DOHH2 (cell line): ENCODE measurements at regions not wholly inside any gene's neighbourhood (a gene's known extent, or its start where the extent isn't known, plus 50 kb on each side); places are given as distances from the start of the nearest gene placed in this dataset.

Experiments used
- H3F3A ChIP-seq: fragments of 200-600 bp; sonication (generic), shearing (Covaris generic); 2 replicates; pipeline ENCODE4 v1.6.0; 2016; ENCODE audit warnings: antibody characterized with exemption, mild to moderate bottlenecking; ENCODE audit not compliant: control insufficient read depth, insufficient read depth
- H3K27ac ChIP-seq: fragments of 200-600 bp; sonication (generic); 2 replicates; pipeline ENCODE4 v1.5.1; 2014; ENCODE audit warnings: low read depth, mild to moderate bottlenecking, low read length, moderate library complexity
- H3K27me3 ChIP-seq: fragments of 200-600 bp; sonication (generic); 2 replicates; pipeline ENCODE4 v1.6.1; 2014; ENCODE audit warnings: mild to moderate bottlenecking, low read length, mixed read lengths; ENCODE audit not compliant: control insufficient read depth
- H3K36me3 ChIP-seq: fragments of 200-600 bp; sonication (generic); 2 replicates; pipeline ENCODE4 v1.6.1; 2014; ENCODE audit warnings: mild to moderate bottlenecking, low read length, moderate library complexity, mixed read lengths; ENCODE audit not compliant: control insufficient read depth
- H3K4me1 ChIP-seq: fragments of 200-600 bp; sonication (generic); 2 replicates; pipeline ENCODE4 v1.6.1; 2014; ENCODE audit warnings: mild to moderate bottlenecking, low read length, mixed read lengths; ENCODE audit not compliant: control insufficient read depth
- H3K4me2 ChIP-seq: fragments of 200-600 bp; sonication (generic); 2 replicates; pipeline ENCODE4 v1.6.0; 2014; ENCODE audit warnings: mild to moderate bottlenecking, low read length, moderate library complexity
- H3K4me3 ChIP-seq: fragments of 200-600 bp; sonication (generic); 2 replicates; pipeline ENCODE4 v1.5.1; 2014; ENCODE audit warnings: mild to moderate bottlenecking, low read length, mixed read lengths
- H3K79me2 ChIP-seq: fragments of 200-600 bp; sonication (generic); 2 replicates; pipeline ENCODE4 v1.6.1; 2014; ENCODE audit warnings: mild to moderate bottlenecking, low read length, mixed read lengths; ENCODE audit not compliant: control insufficient read depth
- H3K9me2 ChIP-seq: fragments of 200-600 bp; sonication (generic); replicated peaks from 2 replicates; pipeline ENCODE4 v1.6.1; 2014; ENCODE audit warnings: mild to moderate bottlenecking, low read length, mixed read lengths; ENCODE audit not compliant: control insufficient read depth
- H3K9me3 ChIP-seq: fragments of 200-600 bp; sonication (generic); 2 replicates; pipeline ENCODE4 v1.6.1; 2014; ENCODE audit warnings: antibody characterized with exemption, low read length, mixed read lengths; ENCODE audit not compliant: control insufficient read depth, insufficient read depth
- H4K20me1 ChIP-seq: fragments of 200-600 bp; sonication (generic); 2 replicates; pipeline ENCODE4 v1.6.0; 2014; ENCODE audit warnings: low read depth, mild to moderate bottlenecking, antibody characterized with exemption, low read length, moderate library complexity; ENCODE audit not compliant: control insufficient read depth, insufficient read depth
- CTCF ChIP-seq: fragments of 200-600 bp; sonication (generic); IDR thresholded peaks from one replicate; pipeline ENCODE4 v1.5.1; 2014; ENCODE audit warnings: antibody characterized with exemption, mild to moderate bottlenecking, low read depth, low read length; ENCODE audit not compliant: poor library complexity, severe bottlenecking
- EZH2phosphoT487 ChIP-seq: fragments of 200-600 bp; sonication (generic); IDR thresholded peaks from 2 replicates; pipeline ENCODE4 v1.6.1; 2017; ENCODE audit warnings: borderline replicate concordance, mild to moderate bottlenecking, antibody characterized with exemption, low read length, moderate library complexity, mixed read lengths

- Histone ChIP-seq H3F3A (no peaks in the 10 kb centered on the region), H3K4me1 (no peaks in the 10 kb centered on the region), H3K36me3 (no peaks in the 10 kb centered on the region), H3K27ac (no peak overlapping the region), H3K4me3 (peak overlapping the region; percentile 27; the same call in 1 of the 2 replicates), H3K4me2 (peak overlapping the region; percentile 22), H3K27me3 (no peaks in the 10 kb centered on the region), H3K79me2 (no peaks in the 10 kb centered on the region), H4K20me1 (no peaks in the 10 kb centered on the region), H3K9me3 (peaks cover 23% of the 10 kb centered on the region), H3K9me2 (no peaks in the 10 kb centered on the region)
- TF ChIP-seq EZH2phosphoT487 (no peak), CTCF (no peak)
These were observed 91.8 kb upstream of the PWP1 start for GRCh38 chr12:107593713-107594381.

- no peaks in the 10 kb centered on the region for H3F3A ChIP-seq
These were observed 90.6 kb upstream of the PWP1 start for GRCh38 chr12:107594995-107595394.

GRCh38 chr12:107597695-107598410 is 87.7 kb upstream of the PWP1 start:
- no peaks in the 10 kb centered on the region for H3K27me3 ChIP-seq
- no peaks in the 10 kb centered on the region for H4K20me1 ChIP-seq
- no peak overlapping the region for H3K4me3 ChIP-seq
- no peak overlapping the region for H3K27ac ChIP-seq
- peaks cover 14% of the 10 kb centered on the region for H3K9me3 ChIP-seq
- H3F3A ChIP-seq, result no peaks in the 10 kb centered on the region
- H3K36me3 ChIP-seq, result no peaks in the 10 kb centered on the region
- H3K9me2 ChIP-seq, result no peaks in the 10 kb centered on the region
- TF ChIP-seq CTCF (no peak), EZH2phosphoT487 (no peak)
- H3K4me1 ChIP-seq, result no peaks in the 10 kb centered on the region
- H3K79me2 ChIP-seq, result no peaks in the 10 kb centered on the region
- H3K4me2 ChIP-seq, result no peak overlapping the region

More at GRCh38 chr12:107594995-107595394, 90.6 kb upstream of the PWP1 start:
- no peaks in the 10 kb centered on the region for H3K9me2 ChIP-seq
- H3K9me3 ChIP-seq, result peaks cover 23% of the 10 kb centered on the region
- TF ChIP-seq CTCF (no peak), EZH2phosphoT487 (no peak)
- H4K20me1 ChIP-seq, result no peaks in the 10 kb centered on the region
- H3K4me3 ChIP-seq, result no peak overlapping the region
- no peaks in the 10 kb centered on the region for H3K27me3 ChIP-seq
- H3K27ac ChIP-seq, result no peak overlapping the region
- no peaks in the 10 kb centered on the region for H3K36me3 ChIP-seq
- no peaks in the 10 kb centered on the region for H3K79me2 ChIP-seq
- H3K4me1 ChIP-seq, result no peaks in the 10 kb centered on the region
- H3K4me2 ChIP-seq, result no peak overlapping the region
